ENCODE measurements at regions not wholly inside any gene's neighbourhood (a gene's known extent, or its start where the extent isn't known, plus 50 kb on each side); places are given as distances from the start of the nearest gene placed in this dataset.

DNA sequence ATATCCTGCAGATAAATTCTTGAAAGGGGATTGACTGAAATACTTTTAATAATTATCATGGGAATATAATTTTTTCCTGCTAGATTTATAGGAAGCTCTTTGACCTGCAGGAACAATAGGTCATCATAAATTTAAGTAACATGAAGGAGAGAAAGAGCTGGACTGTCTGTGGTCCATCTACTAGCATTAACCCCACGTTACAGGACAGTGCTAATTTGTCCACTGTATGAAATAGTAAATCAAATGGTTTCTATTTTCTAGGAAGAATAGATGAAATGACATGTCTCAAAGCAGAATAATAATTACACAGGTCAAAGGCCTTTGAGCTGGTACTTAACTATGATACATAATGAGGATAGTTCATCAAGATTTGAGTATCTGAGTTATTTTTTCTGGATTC lies 825.4 kb upstream of the CNTN5 start (continued):
- TF ChIP-seq, protein P1, sequence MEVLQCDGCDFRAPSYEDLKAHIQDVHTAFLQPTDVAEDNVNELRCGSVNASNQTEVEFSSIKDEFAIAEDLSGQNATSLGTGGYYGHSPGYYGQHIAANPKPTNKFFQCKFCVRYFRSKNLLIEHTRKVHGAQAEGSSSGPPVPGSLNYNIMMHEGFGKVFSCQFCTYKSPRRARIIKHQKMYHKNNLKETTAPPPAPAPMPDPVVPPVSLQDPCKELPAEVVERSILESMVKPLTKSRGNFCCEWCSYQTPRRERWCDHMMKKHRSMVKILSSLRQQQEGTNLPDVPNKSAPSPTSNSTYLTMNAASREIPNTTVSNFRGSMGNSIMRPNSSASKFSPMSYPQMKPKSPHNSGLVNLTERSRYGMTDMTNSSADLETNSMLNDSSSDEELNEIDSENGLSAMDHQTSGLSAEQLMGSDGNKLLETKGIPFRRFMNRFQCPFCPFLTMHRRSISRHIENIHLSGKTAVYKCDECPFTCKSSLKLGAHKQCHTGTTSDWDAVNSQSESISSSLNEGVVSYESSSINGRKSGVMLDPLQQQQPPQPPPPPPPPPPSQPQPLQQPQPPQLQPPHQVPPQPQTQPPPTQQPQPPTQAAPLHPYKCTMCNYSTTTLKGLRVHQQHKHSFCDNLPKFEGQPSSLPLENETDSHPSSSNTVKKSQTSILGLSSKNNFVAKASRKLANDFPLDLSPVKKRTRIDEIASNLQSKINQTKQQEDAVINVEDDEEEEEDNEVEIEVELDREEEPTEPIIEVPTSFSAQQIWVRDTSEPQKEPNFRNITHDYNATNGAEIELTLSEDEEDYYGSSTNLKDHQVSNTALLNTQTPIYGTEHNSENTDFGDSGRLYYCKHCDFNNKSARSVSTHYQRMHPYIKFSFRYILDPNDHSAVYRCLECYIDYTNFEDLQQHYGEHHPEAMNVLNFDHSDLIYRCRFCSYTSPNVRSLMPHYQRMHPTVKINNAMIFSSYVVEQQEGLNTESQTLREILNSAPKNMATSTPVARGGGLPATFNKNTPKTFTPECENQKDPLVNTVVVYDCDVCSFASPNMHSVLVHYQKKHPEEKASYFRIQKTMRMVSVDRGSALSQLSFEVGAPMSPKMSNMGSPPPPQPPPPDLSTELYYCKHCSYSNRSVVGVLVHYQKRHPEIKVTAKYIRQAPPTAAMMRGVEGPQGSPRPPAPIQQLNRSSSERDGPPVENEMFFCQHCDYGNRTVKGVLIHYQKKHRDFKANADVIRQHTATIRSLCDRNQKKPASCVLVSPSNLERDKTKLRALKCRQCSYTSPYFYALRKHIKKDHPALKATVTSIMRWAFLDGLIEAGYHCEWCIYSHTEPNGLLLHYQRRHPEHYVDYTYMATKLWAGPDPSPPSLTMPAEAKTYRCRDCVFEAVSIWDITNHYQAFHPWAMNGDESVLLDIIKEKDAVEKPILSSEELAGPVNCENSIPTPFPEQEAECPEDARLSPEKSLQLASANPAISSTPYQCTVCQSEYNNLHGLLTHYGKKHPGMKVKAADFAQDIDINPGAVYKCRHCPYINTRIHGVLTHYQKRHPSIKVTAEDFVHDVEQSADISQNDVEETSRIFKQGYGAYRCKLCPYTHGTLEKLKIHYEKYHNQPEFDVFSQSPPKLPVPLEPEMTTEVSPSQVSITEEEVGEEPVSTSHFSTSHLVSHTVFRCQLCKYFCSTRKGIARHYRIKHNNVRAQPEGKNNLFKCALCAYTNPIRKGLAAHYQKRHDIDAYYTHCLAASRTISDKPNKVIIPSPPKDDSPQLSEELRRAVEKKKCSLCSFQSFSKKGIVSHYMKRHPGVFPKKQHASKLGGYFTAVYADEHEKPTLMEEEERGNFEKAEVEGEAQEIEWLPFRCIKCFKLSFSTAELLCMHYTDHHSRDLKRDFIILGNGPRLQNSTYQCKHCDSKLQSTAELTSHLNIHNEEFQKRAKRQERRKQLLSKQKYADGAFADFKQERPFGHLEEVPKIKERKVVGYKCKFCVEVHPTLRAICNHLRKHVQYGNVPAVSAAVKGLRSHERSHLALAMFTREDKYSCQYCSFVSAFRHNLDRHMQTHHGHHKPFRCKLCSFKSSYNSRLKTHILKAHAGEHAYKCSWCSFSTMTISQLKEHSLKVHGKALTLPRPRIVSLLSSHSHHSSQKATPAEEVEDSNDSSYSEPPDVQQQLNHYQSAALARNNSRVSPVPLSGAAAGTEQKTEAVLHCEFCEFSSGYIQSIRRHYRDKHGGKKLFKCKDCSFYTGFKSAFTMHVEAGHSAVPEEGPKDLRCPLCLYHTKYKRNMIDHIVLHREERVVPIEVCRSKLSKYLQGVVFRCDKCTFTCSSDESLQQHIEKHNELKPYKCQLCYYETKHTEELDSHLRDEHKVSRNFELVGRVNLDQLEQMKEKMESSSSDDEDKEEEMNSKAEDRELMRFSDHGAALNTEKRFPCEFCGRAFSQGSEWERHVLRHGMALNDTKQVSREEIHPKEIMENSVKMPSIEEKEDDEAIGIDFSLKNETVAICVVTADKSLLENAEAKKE (CRISPR knock-in tag; IDR thresholded peaks at IDR 0.05) = no peak
- TF ChIP-seq ZNF114 (CRISPR knock-in tag; IDR thresholded peaks at IDR 0.05) (no peak), STAT1 (IDR thresholded peaks at IDR 0.05; ENCODE audit: unreplicated experiment) (no peak)

DNA sequence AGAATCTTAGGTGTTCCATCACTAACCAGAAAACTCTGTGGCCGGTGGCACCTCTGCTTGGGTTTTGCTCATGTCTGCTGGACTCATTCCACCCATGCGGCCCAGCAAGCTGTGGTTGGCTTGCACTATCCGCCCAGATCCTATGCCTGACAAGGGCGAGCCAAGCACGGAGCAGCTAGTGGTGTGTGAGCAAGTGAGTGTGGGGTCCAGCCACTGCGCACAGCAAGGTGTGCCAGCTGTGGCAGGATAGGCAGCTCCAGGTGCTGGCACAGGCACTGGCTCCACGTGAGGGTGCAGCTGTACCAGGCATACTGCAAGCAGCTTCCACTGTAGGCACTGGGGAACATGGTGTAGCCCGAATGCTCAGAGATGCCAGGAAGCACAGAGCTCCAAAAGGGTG lies 813.7 kb upstream of the CNTN5 start:
- H3K9me2 ChIP-seq (ENCODE audit: insufficient read depth) = no peaks in the 10 kb centered on the region; the same call in 1 of the 2 replicates
- Mint-ChIP-seq H3K27me3 (ENCODE audit: insufficient read depth, low read depth, poor library complexity) (peaks cover 2% of the 10 kb centered on the region), H3K9me3 (peaks cover under 1% of the 10 kb centered on the region; the same call in 1 of the 3 replicates), H3K4me3 (no peak overlapping the region), H3K27ac (no peak overlapping the region), H3K36me3 (ENCODE audit: low read depth) (no peaks in the 10 kb centered on the region), H3K4me1 (no peaks in the 10 kb centered on the region)
- no peak overlapping the region for H3K4me3 ChIP-seq
- no peak overlapping the region for H2AFZ ChIP-seq
- H4K20me1 ChIP-seq (replicated peaks; ENCODE audit: insufficient read depth) = no peaks in the 10 kb centered on the region
- no peaks in the 10 kb centered on the region for H3K36me3 ChIP-seq (ENCODE audit: insufficient read depth)
- no peaks in the 10 kb centered on the region for H3F3A ChIP-seq (replicated peaks; ENCODE audit: low read depth)
- ATAC-seq (no peak), DNase-seq (ENCODE audit: low spot score) (no peak)
- no peak overlapping the region for H3K27ac ChIP-seq (ENCODE audit: low read depth)
- H3K4me1 ChIP-seq (ENCODE audit: insufficient read depth) = no peaks in the 10 kb centered on the region
- H3K4me2 ChIP-seq = no peak overlapping the region
- no peaks in the 10 kb centered on the region for H3K79me2 ChIP-seq (replicated peaks; ENCODE audit: insufficient read depth)
- H3K27me3 ChIP-seq (ENCODE audit: insufficient read depth) = no peaks in the 10 kb centered on the region
- TF ChIP-seq, protein P2, sequence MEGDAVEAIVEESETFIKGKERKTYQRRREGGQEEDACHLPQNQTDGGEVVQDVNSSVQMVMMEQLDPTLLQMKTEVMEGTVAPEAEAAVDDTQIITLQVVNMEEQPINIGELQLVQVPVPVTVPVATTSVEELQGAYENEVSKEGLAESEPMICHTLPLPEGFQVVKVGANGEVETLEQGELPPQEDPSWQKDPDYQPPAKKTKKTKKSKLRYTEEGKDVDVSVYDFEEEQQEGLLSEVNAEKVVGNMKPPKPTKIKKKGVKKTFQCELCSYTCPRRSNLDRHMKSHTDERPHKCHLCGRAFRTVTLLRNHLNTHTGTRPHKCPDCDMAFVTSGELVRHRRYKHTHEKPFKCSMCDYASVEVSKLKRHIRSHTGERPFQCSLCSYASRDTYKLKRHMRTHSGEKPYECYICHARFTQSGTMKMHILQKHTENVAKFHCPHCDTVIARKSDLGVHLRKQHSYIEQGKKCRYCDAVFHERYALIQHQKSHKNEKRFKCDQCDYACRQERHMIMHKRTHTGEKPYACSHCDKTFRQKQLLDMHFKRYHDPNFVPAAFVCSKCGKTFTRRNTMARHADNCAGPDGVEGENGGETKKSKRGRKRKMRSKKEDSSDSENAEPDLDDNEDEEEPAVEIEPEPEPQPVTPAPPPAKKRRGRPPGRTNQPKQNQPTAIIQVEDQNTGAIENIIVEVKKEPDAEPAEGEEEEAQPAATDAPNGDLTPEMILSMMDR (conservative IDR thresholded peaks at IDR 0.05; ENCODE audit: low read depth in 2 of 2) = no peak
- no peak for TF ChIP-seq POLR2AphosphoS5 (IDR thresholded peaks at IDR 0.05; ENCODE audit: low read depth)
- TF ChIP-seq, protein P3, sequence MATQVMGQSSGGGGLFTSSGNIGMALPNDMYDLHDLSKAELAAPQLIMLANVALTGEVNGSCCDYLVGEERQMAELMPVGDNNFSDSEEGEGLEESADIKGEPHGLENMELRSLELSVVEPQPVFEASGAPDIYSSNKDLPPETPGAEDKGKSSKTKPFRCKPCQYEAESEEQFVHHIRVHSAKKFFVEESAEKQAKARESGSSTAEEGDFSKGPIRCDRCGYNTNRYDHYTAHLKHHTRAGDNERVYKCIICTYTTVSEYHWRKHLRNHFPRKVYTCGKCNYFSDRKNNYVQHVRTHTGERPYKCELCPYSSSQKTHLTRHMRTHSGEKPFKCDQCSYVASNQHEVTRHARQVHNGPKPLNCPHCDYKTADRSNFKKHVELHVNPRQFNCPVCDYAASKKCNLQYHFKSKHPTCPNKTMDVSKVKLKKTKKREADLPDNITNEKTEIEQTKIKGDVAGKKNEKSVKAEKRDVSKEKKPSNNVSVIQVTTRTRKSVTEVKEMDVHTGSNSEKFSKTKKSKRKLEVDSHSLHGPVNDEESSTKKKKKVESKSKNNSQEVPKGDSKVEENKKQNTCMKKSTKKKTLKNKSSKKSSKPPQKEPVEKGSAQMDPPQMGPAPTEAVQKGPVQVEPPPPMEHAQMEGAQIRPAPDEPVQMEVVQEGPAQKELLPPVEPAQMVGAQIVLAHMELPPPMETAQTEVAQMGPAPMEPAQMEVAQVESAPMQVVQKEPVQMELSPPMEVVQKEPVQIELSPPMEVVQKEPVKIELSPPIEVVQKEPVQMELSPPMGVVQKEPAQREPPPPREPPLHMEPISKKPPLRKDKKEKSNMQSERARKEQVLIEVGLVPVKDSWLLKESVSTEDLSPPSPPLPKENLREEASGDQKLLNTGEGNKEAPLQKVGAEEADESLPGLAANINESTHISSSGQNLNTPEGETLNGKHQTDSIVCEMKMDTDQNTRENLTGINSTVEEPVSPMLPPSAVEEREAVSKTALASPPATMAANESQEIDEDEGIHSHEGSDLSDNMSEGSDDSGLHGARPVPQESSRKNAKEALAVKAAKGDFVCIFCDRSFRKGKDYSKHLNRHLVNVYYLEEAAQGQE (IDR thresholded peaks at IDR 0.05; ENCODE audit: unreplicated experiment) = no peak
- no peak for TF ChIP-seq ZNF114 (CRISPR knock-in tag; IDR thresholded peaks at IDR 0.05)

Data from GM23338 (cell line).